Loucy (cell line): ENCODE measurements at regions not wholly inside any gene's neighbourhood (a gene's known extent, or its start where the extent isn't known, plus 50 kb on each side); places are given as distances from the start of the nearest gene placed in this dataset.
"Not testable (repeated sequence)": the region's sequence is repeated elsewhere in the genome, so short reads cannot be mapped to it uniquely, and the experiment has no call there.

Experiments
- CTCF ChIP-seq: fragments of 200-600 bp; sonication (generic); conservative IDR thresholded peaks from 2 replicates; pipeline ENCODE4 v1.5.1; 2014; ENCODE audit warnings: mild to moderate bottlenecking, antibody characterized with exemption, low read length
- EZH2phosphoT487 ChIP-seq: fragments of 200-600 bp; IDR thresholded peaks from 2 replicates; pipeline ENCODE4 v1.6.1; 2018; ENCODE audit warnings: antibody characterized with exemption, mild to moderate bottlenecking, moderate library complexity, borderline replicate concordance

GRCh38 chr1:229173491-229174476 lies 97.1 kb upstream of the RAB4A start:
- not testable (repeated sequence) for TF ChIP-seq CTCF, EZH2phosphoT487
